NB4 (cell line): ENCODE measurements at regions not wholly inside any gene's neighbourhood (a gene's known extent, or its start where the extent isn't known, plus 50 kb on each side); places are given as distances from the start of the nearest gene placed in this dataset.

Source experiments
- DNase-seq: peaks from one replicate; pipeline ENCODE4 v3.0.0; 2010; ENCODE audit warnings: low read depth
- H3K4me3 ChIP-seq: one replicate; pipeline ENCODE4 v1.5.1; 2011; ENCODE audit warnings: mild to moderate bottlenecking, low read depth, low read length, moderate library complexity
- CTCF ChIP-seq: IDR thresholded peaks from one replicate; pipeline ENCODE4 v1.5.1; 2012; ENCODE audit warnings: low read depth, low read length
- MYC ChIP-seq: IDR thresholded peaks from 2 replicates; pipeline ENCODE4 v1.6.1; 2011; ENCODE audit warnings: low read depth, low read length
- POLR2A ChIP-seq: IDR thresholded peaks from 2 replicates; pipeline ENCODE4 v1.6.1; 2011; ENCODE audit warnings: mild to moderate bottlenecking; ENCODE audit not compliant: insufficient read length; ENCODE audit errors: extremely low read depth
- TF ChIP-seq, protein P1 (sequence below): IDR thresholded peaks from 2 replicates; pipeline ENCODE4 v1.6.1; 2011; ENCODE audit warnings: low read depth, low read length

- H3K4me3 ChIP-seq = no peak overlapping the region
- no peak for DNase-seq
- no peak for TF ChIP-seq CTCF
- TF ChIP-seq, protein P1, sequence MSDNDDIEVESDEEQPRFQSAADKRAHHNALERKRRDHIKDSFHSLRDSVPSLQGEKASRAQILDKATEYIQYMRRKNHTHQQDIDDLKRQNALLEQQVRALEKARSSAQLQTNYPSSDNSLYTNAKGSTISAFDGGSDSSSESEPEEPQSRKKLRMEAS = no peak
- TF ChIP-seq POLR2A = no peak
- no peak for TF ChIP-seq MYC
Measured at GRCh38 chr2:157032017-157032416, 225.5 kb upstream of the GALNT5 start.

DNA sequence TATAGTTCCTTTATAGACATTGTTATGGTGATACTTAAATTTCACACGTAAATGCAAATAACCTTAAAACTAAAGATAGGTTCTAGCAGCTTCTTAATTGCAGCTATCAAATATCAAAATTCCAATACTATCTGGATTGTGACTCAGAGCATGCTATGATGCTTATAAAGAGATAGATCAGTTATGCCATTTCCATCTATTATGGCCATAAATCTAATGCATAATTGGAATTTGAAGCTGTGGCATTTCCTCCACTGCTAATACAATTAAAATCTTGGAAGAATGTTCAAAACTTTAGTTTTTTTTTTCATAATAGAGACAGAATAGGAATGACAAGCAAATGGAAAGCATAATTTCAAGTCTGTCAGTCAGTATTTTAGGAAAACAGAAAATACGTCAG is 220.8 kb upstream of the GALNT5 start:
- H3K4me3 ChIP-seq = no peak overlapping the region
- TF ChIP-seq CTCF = no peak
- TF ChIP-seq MYC = no peak
- TF ChIP-seq, protein P1 = no peak
- no peak for TF ChIP-seq POLR2A
- DNase-seq = no peak

- no peak for DNase-seq
- TF ChIP-seq POLR2A (no peak), MYC (no peak), CTCF (no peak)
- TF ChIP-seq, protein P1 = no peak
- no peak overlapping the region for H3K4me3 ChIP-seq
Measured at GRCh38 chr2:157043786-157044185, 213.7 kb upstream of the GALNT5 start.

- H3K4me3 ChIP-seq = no peak overlapping the region
- DNase-seq = peak; percentile 7
- TF ChIP-seq, protein P1 = no peak
- TF ChIP-seq MYC = no peak
- no peak for TF ChIP-seq POLR2A
- TF ChIP-seq CTCF = no peak
Measured at GRCh38 chr2:157046396-157046795, 211.1 kb upstream of the GALNT5 start.

DNA sequence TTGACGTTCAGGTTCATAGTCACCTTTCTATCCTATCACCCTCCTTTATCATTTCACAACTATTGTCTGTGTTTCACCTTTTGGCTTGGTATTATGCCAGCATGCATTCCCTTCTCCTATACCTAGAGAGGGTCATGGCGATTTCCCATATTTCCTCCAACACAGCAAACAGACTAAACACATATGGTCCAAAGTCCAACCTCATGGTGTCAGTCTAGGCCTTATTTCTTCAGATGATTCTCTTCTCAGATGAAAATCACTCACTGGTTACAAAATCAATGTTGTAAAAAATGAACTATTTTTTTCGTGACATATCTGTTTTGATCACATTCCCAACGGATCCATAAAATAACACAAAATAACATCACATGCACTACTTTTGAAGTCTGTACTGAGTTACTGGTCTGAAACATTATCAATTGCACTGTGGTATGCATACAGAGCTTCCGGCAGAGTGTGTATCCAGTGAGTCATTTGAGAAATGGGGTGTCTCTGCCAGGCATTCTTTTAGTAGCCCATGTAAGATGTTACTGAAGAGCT is 204.8 kb upstream of the GALNT5 start:
- H3K4me3 ChIP-seq = no peak overlapping the region
- DNase-seq = no peak
- TF ChIP-seq CTCF = no peak
- no peak for TF ChIP-seq POLR2A
- no peak for TF ChIP-seq MYC
- TF ChIP-seq, protein P1 = no peak
